Fibroblast of the conjunctiva (primary cell): ENCODE measurements at regions not wholly inside any gene's neighbourhood (a gene's known extent, or its start where the extent isn't known, plus 50 kb on each side); places are given as distances from the start of the nearest gene placed in this dataset.
"Not testable (repeated sequence)": the region's sequence is repeated elsewhere in the genome, so short reads cannot be mapped to it uniquely, and the experiment has no call there.

Experiments
- DNase-seq: peaks from one replicate; pipeline ENCODE4 v3.0.0-alpha.2; 2010; ENCODE audit warnings: low read depth

GRCh38 chr4:66160606-66161005, 490.3 kb upstream of the EPHA5 start:
- no peak for DNase-seq

- DNase-seq: no peak
Measured at GRCh38 chr4:66157594-66157993, 487.3 kb upstream of the EPHA5 start.

GRCh38 chr4:66130042-66130441, 459.8 kb upstream of the EPHA5 start:
- DNase-seq: no peak

- no peak for DNase-seq
Measured at GRCh38 chr4:66123831-66124413, 453.6 kb upstream of the EPHA5 start.

GRCh38 chr4:66123190-66123589, 452.9 kb upstream of the EPHA5 start:
- no peak for DNase-seq

- DNase-seq: not testable (repeated sequence)
Measured at GRCh38 chr4:66115231-66115630, 444.9 kb upstream of the EPHA5 start.

GRCh38 chr4:66108898-66109297, 438.6 kb upstream of the EPHA5 start:
- DNase-seq: no peak

- no peak for DNase-seq
Measured at GRCh38 chr4:66097218-66097617, 426.9 kb upstream of the EPHA5 start.

- DNase-seq: no peak
Measured at GRCh38 chr4:66095065-66095464, 424.8 kb upstream of the EPHA5 start.

- DNase-seq: no peak
Measured at GRCh38 chr4:66094070-66094469, 423.8 kb upstream of the EPHA5 start.

- DNase-seq: no peak
Measured at GRCh38 chr4:66091786-66092185, 421.5 kb upstream of the EPHA5 start.

- no peak for DNase-seq
Measured at GRCh38 chr4:66073961-66074360, 403.7 kb upstream of the EPHA5 start.

- DNase-seq: no peak
Measured at GRCh38 chr4:66071911-66072310, 401.6 kb upstream of the EPHA5 start.

- DNase-seq: no peak
Measured at GRCh38 chr4:66062921-66063320, 392.6 kb upstream of the EPHA5 start.

- DNase-seq: no peak
Measured at GRCh38 chr4:66062044-66062443, 391.8 kb upstream of the EPHA5 start.

GRCh38 chr4:66059556-66059955, 389.3 kb upstream of the EPHA5 start:
- no peak for DNase-seq

GRCh38 chr4:66059136-66059535, 388.8 kb upstream of the EPHA5 start:
- no peak for DNase-seq

- DNase-seq: no peak
Measured at GRCh38 chr4:66055999-66056398, 385.7 kb upstream of the EPHA5 start.

GRCh38 chr4:66052426-66052825, 382.1 kb upstream of the EPHA5 start:
- DNase-seq: no peak

GRCh38 chr4:66048861-66049260, 378.6 kb upstream of the EPHA5 start:
- DNase-seq: no peak

- DNase-seq: no peak
Measured at GRCh38 chr4:66045913-66046312, 375.6 kb upstream of the EPHA5 start.

- DNase-seq: no peak
Measured at GRCh38 chr4:66035701-66036100, 365.4 kb upstream of the EPHA5 start.

GRCh38 chr4:66034671-66035070, 364.4 kb upstream of the EPHA5 start:
- no peak for DNase-seq

- no peak for DNase-seq
Measured at GRCh38 chr4:66034262-66034661, 364.0 kb upstream of the EPHA5 start.

- DNase-seq: no peak
Measured at GRCh38 chr4:66032571-66032970, 362.3 kb upstream of the EPHA5 start.
